Esophagus mucosa (tissue), 1 donor: ENCODE measurements at regions not wholly inside any gene's neighbourhood (a gene's known extent, or its start where the extent isn't known, plus 50 kb on each side); places are given as distances from the start of the nearest gene placed in this dataset.
A peak's percentile ranks its signal among the peaks of the same experiment; 100 is the strongest.
"Not testable (repeated sequence)": the region's sequence is repeated elsewhere in the genome, so short reads cannot be mapped to it uniquely, and the experiment has no call there.

Source experiments
- ATAC-seq: fragments of 200-7000 bp; cut with Tn5 transposase; one replicate; pipeline ENCODE4 v1.9.1; 2020
- donor health status: DM: yes; HTN: yes; CAD: no.

GRCh38 chr17:73851921-73852320, 207.7 kb upstream of the SDK2 start:
- ATAC-seq, result no peak

GRCh38 chr17:73855720-73856333, 211.6 kb upstream of the SDK2 start:
- peak; percentile 61 for ATAC-seq

- no peak for ATAC-seq
These were observed 212.3 kb upstream of the SDK2 start for GRCh38 chr17:73856556-73856955.

GRCh38 chr17:73859439-73860008, 215.3 kb upstream of the SDK2 start:
- not testable (repeated sequence) for ATAC-seq

GRCh38 chr17:73861543-73861942, 217.3 kb upstream of the SDK2 start:
- no peak for ATAC-seq

GRCh38 chr17:73863761-73864535, 219.7 kb upstream of the SDK2 start:
- ATAC-seq, result no peak

- ATAC-seq, result no peak
These were observed 221.6 kb upstream of the SDK2 start for GRCh38 chr17:73865831-73866230.

GRCh38 chr17:73867056-73867455, 222.8 kb upstream of the SDK2 start:
- ATAC-seq, result no peak

GRCh38 chr17:73870068-73870467, 225.8 kb upstream of the SDK2 start:
- no peak for ATAC-seq

- no peak for ATAC-seq
These were observed 226.2 kb upstream of the SDK2 start for GRCh38 chr17:73870473-73870872.

- no peak for ATAC-seq
These were observed 228.6 kb upstream of the SDK2 start for GRCh38 chr17:73872816-73873215.

- ATAC-seq, result peak; percentile 93
These were observed 229.9 kb upstream of the SDK2 start for GRCh38 chr17:73874008-73874720.

GRCh38 chr17:73875346-73875745, 231.1 kb upstream of the SDK2 start:
- ATAC-seq, result no peak

- ATAC-seq, result no peak
These were observed 233.7 kb upstream of the SDK2 start for GRCh38 chr17:73877962-73878361.

- ATAC-seq, result no peak
These were observed 234.7 kb upstream of the SDK2 start for GRCh38 chr17:73878923-73879322.

GRCh38 chr17:73879987-73880386, 235.7 kb upstream of the SDK2 start:
- no peak for ATAC-seq

GRCh38 chr17:73882590-73882989, 238.3 kb upstream of the SDK2 start:
- ATAC-seq, result no peak

GRCh38 chr17:73883175-73883574, 238.9 kb upstream of the SDK2 start:
- no peak for ATAC-seq

- no peak for ATAC-seq
These were observed 243.5 kb upstream of the SDK2 start for GRCh38 chr17:73887739-73888138.

- no peak for ATAC-seq
These were observed 244.6 kb upstream of the SDK2 start for GRCh38 chr17:73888862-73889261.

- no peak for ATAC-seq
These were observed 245.2 kb upstream of the SDK2 start for GRCh38 chr17:73889439-73889838.

GRCh38 chr17:73890831-73891405, 246.7 kb upstream of the SDK2 start:
- no peak for ATAC-seq

GRCh38 chr17:73895157-73895556, 250.9 kb upstream of the SDK2 start:
- ATAC-seq, result no peak
